ENCODE measurements at regions not wholly inside any gene's neighbourhood (a gene's known extent, or its start where the extent isn't known, plus 50 kb on each side); places are given as distances from the start of the nearest gene placed in this dataset.

GRCh38 chr17:70636517-70637133 is 467.3 kb downstream of the KCNJ2 start:
- TF ChIP-seq, protein P1, sequence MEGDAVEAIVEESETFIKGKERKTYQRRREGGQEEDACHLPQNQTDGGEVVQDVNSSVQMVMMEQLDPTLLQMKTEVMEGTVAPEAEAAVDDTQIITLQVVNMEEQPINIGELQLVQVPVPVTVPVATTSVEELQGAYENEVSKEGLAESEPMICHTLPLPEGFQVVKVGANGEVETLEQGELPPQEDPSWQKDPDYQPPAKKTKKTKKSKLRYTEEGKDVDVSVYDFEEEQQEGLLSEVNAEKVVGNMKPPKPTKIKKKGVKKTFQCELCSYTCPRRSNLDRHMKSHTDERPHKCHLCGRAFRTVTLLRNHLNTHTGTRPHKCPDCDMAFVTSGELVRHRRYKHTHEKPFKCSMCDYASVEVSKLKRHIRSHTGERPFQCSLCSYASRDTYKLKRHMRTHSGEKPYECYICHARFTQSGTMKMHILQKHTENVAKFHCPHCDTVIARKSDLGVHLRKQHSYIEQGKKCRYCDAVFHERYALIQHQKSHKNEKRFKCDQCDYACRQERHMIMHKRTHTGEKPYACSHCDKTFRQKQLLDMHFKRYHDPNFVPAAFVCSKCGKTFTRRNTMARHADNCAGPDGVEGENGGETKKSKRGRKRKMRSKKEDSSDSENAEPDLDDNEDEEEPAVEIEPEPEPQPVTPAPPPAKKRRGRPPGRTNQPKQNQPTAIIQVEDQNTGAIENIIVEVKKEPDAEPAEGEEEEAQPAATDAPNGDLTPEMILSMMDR (optimal IDR thresholded peaks at IDR 0.05 in 1 of 3, IDR thresholded peaks at IDR 0.05 in 1 of 3, conservative IDR thresholded peaks at IDR 0.05 in 1 of 3; ENCODE audit: extremely low read depth in 1 of 3, insufficient read depth in 2 of 3, low read length in 3 of 3) = peak in 2 of 3 experiments; percentile 34 to 43
- no peak for TF ChIP-seq EZH2 (IDR thresholded peaks at IDR 0.05; ENCODE audit: low read length)

Measured in keratinocyte (primary cell).